Spinal cord (tissue), 9 donors: ENCODE measurements at regions not wholly inside any gene's neighbourhood (a gene's known extent, or its start where the extent isn't known, plus 50 kb on each side); places are given as distances from the start of the nearest gene placed in this dataset.

Experiments used
- DNase-seq, 6 donors: peaks; one replicate each; pipeline versions ENCODE4 v3.0.0 to v3.0.0-alpha.2; 2013 to 2015; ENCODE audit warnings: low spot score in 6 of 6, low read depth in 4 of 6
- H3K27ac ChIP-seq: one replicate; pipeline ENCODE4 v1.5.1; 2013; ENCODE audit warnings: low read depth, low read length, control low read depth
- H3K27me3 ChIP-seq: one replicate; pipeline ENCODE4 v1.6.1; 2013; ENCODE audit warnings: low read length; ENCODE audit not compliant: control insufficient read depth, insufficient read depth
- H3K36me3 ChIP-seq: one replicate; pipeline ENCODE4 v1.6.1; 2013; ENCODE audit warnings: low read length; ENCODE audit not compliant: control insufficient read depth, insufficient read depth
- H3K4me1 ChIP-seq: one replicate; pipeline ENCODE4 v1.6.1; 2013; ENCODE audit warnings: low read length; ENCODE audit not compliant: control insufficient read depth, insufficient read depth
- H3K4me3 ChIP-seq: one replicate; pipeline ENCODE4 v1.5.1; 2013; ENCODE audit warnings: low read depth, low read length, control low read depth
- H3K9me3 ChIP-seq: one replicate; pipeline ENCODE4 v1.6.1; 2013; ENCODE audit warnings: low read length; ENCODE audit not compliant: control insufficient read depth, insufficient read depth
- WGBS: methylation state at CpG from one replicate; pipeline ENCODE4 v1.1.5; 2013; ENCODE audit warnings: missing lambda C conversion rate; ENCODE audit not compliant: insufficient coverage; 5-methylcytosine and 5-hydroxymethylcytosine counted together
- donor health status: healthy.

DNA sequence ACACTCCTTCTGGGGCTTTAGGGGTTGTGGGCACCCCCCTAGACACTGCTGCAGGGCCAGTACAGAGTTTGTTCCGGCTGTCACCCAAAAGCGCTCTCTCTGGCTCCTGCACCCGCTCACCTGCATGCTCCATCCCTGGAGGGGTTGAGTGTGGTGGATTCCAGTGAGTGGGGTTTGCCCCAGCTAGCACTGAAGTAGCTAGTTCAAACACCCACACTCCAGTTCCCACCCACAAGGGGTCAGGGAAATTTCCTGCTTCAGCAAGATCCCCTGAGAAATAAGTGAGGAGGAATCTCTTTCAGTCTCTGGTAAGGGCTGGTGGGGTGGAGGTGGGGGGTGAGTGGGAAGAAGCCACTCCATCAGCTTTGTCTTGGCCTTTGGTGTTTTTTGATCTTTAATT lies 73.6 kb downstream of the TMEM17 start:
- no peak overlapping the region for H3K27ac ChIP-seq

DNA sequence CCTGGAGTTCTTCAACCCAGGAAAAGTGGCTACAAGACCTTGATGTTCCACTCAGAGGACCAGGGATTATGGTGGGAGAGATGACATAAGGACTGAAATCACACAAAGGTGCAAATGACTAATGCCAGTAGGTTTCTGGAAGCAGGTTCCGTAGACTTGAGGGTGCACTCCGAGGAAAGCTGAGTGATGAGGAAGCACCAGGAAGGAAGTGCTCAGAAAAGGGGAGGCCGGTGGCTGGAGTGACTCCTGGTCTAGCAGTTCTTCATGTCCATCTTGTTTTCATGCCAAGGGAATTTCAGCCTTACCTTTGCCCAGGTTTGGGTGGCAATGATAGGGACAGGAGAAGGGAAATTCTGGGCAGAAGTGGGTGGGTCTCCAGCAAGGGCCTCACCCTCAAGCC lies 74.5 kb downstream of the TMEM17 start:
- WGBS: 88% methylated on average over 3 of the region's 3 CpGs
- H3K27ac ChIP-seq: no peak overlapping the region

More for the DNA sequence above, 73.6 kb downstream of the TMEM17 start:
- Histone ChIP-seq H3K9me3 (no peaks in the 10 kb centered on the region), H3K27me3 (no peaks in the 10 kb centered on the region), H3K4me1 (no peaks in the 10 kb centered on the region), H3K36me3 (no peaks in the 10 kb centered on the region), H3K4me3 (no peak overlapping the region)
- WGBS: no CpG with 5 or more reads among the region's 3 CpGs
- no peak for DNase-seq

DNA sequence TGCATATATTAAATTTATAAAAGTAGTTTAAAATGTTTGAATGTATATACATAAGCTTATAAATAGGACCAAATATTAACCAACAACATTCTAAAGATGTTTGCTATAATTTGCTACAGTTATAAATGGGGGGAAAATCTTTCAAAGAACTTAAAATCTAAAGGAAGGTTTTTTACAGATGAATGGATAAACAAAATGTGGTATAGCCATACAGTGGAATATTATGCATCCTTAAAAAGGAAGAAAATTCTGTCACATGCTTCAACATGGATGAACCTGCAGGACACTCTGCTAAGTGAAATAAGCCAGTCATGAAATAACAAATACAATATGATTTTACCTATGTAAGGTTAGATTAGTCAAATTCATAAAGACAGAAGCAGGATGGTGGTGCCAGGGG lies 75.8 kb downstream of the TMEM17 start:
- H3K9me3 ChIP-seq: no peaks in the 10 kb centered on the region
- DNase-seq: no peak
- H3K36me3 ChIP-seq: no peaks in the 10 kb centered on the region
- no peaks in the 10 kb centered on the region for H3K27me3 ChIP-seq
- no peak overlapping the region for H3K27ac ChIP-seq
- H3K4me3 ChIP-seq: no peak overlapping the region
- H3K4me1 ChIP-seq: no peaks in the 10 kb centered on the region

More for the DNA sequence above, 74.5 kb downstream of the TMEM17 start:
- DNase-seq: no peak
- H3K27me3 ChIP-seq: no peaks in the 10 kb centered on the region
- no peaks in the 10 kb centered on the region for H3K9me3 ChIP-seq
- no peaks in the 10 kb centered on the region for H3K36me3 ChIP-seq
- no peak overlapping the region for H3K4me3 ChIP-seq
- no peaks in the 10 kb centered on the region for H3K4me1 ChIP-seq

DNA sequence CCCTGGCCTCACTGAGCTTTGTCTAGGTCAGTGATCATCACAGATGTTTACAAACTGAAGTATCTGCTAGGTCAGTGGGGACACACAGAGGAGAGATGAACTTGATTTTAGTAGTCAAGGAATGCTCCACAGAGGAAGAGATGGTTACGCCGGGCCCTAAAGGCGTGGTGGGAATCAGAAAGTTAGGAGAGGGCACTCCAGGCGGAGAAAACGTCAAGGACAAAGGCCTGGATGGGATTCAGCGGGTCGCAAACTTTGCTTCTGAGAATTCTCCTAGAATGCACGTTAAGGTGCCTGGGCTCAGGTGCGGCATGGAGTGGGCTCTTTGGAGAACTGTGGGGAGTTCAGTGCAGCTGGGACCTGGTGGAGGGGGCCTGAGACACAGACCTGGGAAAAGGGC lies 78.8 kb downstream of the TMEM17 start:
- 94% methylated on average over 9 of the region's 9 CpGs for whole genome bisulfite sequencing
- H3K27me3 ChIP-seq: no peaks in the 10 kb centered on the region
- no peak for DNase-seq
- H3K9me3 ChIP-seq: no peaks in the 10 kb centered on the region
- H3K36me3 ChIP-seq: no peaks in the 10 kb centered on the region
- no peak overlapping the region for H3K27ac ChIP-seq
- peaks cover 4% of the 10 kb centered on the region for H3K4me1 ChIP-seq
- no peak overlapping the region for H3K4me3 ChIP-seq

DNA sequence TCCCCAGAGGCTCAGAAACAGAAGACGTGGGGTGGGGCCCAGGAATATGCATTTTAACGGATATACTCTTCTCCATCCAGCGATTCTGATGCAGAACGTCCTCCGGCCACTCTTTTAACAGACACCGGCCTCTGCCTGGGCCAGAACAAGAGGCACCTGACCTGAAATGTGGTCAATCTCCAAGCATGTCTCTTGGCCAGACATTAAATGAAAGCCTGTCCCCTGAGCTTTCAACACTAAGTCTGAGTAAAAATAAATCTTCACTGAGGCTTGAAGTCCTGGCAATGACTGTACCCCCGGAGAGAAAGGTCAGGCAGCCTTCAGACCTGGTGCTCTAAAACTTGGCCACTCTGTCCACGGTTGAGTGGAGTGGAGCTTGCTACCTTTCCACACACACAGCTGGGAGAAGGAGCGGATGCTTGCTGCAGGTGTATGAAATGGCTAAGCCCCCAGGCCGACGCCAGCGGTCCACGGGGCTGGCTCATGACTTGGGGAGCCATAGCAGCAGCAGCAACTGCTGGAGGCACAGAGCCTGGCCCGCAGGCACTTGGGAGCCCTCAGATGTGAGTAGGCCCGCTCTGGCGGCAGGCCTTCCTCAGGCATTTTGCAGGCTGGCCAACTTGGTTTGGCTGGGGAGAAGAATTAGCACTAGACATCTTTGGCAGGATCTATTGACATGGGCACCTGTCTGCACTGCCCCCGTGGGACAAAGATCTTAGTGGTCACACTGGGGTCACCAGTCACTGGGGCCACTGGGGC lies 79.7 kb downstream of the TMEM17 start:
- Histone ChIP-seq H3K4me1 (peaks cover 4% of the 10 kb centered on the region), H3K4me3 (no peak overlapping the region), H3K27me3 (no peaks in the 10 kb centered on the region), H3K36me3 (no peaks in the 10 kb centered on the region), H3K27ac (no peak overlapping the region), H3K9me3 (no peaks in the 10 kb centered on the region)
- 86% methylated on average over 14 of the region's 17 CpGs for WGBS
- DNase-seq: no peak

DNA sequence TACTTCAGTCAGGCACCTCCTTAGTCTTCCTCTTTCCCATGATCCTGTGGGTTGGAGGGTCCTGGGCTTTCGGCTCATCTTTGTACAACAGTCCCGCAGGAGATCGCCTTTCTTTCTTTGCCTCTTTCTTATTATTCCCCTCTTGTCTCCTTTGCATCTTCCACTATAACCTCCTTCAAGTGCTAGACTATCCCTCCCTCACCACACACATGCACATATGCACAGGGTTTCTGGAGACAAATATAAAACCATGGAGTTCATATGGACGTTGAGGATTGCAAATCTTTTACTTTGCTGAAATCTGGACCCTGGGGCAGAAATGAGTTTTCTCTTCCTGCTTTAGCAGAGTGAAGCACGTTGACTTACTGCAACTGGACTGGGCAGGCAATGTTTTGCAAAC lies 80.3 kb downstream of the TMEM17 start:
- no peak overlapping the region for H3K4me3 ChIP-seq
- H3K9me3 ChIP-seq: no peaks in the 10 kb centered on the region
- H3K36me3 ChIP-seq: no peaks in the 10 kb centered on the region
- 82% methylated on average over 3 of the region's 5 CpGs for WGBS
- H3K27ac ChIP-seq: no peak overlapping the region
- no peak for DNase-seq
- peaks cover 4% of the 10 kb centered on the region for H3K4me1 ChIP-seq
- H3K27me3 ChIP-seq: no peaks in the 10 kb centered on the region

DNA sequence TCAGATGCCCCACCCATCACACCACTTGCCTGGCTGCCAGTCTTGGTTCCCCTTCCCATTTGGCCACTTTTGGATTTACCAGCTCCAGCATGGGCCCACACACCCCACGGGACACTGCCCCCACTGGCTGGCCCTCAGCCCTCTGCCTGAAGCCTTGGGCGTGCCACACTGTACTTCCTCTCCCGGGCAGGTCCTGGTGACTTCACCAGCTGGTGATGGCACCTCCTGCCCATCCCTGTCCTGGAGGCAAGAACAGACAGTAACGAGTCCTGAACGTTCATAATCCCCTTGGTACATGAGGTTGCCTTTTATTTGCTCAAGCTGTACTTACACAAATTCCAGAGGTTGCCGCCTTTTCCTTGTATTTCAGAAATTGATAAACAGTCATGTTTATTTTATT lies 81.1 kb downstream of the TMEM17 start:
- Histone ChIP-seq H3K4me1 (peaks cover 4% of the 10 kb centered on the region), H3K27me3 (no peaks in the 10 kb centered on the region), H3K4me3 (no peak overlapping the region), H3K9me3 (no peaks in the 10 kb centered on the region), H3K27ac (no peak overlapping the region), H3K36me3 (no peaks in the 10 kb centered on the region)
- DNase-seq: no peak
- 88% methylated on average over 5 of the region's 6 CpGs for WGBS

DNA sequence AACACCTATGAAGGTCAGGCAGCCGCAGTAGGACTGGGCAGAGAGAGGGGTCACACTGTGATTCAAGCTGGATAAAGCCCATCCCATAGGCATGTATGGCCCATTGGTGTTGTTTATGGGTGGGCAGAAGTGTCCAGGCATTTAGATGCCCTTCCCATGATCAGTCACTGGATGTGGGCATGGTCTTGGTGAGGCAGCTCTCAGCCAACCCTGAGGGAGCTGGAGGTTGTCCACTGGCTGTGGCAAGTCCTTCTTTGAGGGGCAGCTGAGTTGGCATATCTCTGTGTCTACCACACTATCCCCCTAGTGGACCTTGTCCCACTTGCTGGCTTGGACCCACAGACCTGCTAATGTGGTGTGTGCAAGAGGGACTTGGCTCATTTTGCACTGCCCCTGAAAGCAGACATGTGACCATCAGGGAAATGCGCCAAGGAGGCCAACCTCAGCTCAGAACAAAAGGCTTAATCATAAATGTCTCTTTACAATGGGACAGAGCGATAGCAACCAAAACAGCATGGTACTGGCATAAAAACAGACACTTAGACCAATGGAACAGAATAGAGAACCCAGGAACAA lies 82.0 kb downstream of the TMEM17 start:
- Histone ChIP-seq H3K27ac (no peak overlapping the region), H3K27me3 (no peaks in the 10 kb centered on the region), H3K4me1 (peaks cover 4% of the 10 kb centered on the region), H3K9me3 (peaks cover under 1% of the 10 kb centered on the region), H3K4me3 (no peak overlapping the region), H3K36me3 (no peaks in the 10 kb centered on the region)
- 62% methylated on average over 3 of the region's 3 CpGs for WGBS
- DNase-seq: peak in 1 of 6 donors; percentile 15

DNA sequence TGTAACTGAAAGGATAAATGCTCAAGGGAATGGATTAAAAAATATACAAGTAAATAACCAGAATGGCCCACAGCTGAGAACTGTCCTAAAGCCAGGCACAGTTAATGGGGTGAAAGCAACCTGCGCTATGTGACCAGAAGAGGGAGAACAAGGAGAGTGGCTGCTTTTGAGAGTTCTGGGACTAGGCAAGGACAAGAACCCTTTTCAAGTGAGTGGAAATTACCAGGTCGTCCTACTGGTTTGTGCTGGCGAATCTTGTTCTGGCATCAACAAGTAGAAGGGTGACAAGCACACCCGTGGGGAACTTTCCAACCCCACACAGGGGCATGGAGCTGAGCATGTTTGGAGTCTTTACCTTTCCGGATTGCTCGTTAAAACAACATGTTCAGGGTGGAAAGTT lies 82.8 kb downstream of the TMEM17 start:
- no peak for DNase-seq
- Histone ChIP-seq H3K36me3 (no peaks in the 10 kb centered on the region), H3K27ac (no peak overlapping the region), H3K9me3 (peaks cover 1% of the 10 kb centered on the region), H3K4me3 (no peak overlapping the region), H3K4me1 (peaks cover 4% of the 10 kb centered on the region), H3K27me3 (no peaks in the 10 kb centered on the region)
- 84% methylated on average over 5 of the region's 6 CpGs for WGBS

DNA sequence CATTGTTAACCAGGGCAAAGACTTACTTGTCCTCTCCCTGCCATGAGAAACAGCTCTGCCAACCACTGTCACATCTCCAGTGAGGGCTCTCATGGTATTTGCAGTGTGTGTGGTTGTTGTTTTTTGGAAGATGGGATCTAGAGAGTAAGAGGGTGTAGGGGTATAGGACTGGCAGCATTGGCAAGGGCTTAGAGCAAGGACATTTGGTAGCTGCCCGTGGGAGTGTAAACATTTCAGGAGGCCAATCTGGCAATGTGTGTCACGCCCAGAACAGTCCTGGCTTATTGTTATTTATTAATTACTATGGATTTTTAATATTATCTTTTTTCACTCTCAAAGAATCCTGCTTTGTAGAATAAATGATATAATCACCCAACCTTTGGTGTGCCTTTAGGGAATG lies 90.5 kb downstream of the TMEM17 start:
- no peaks in the 10 kb centered on the region for H3K27me3 ChIP-seq
- H3K4me1 ChIP-seq: peaks cover 10% of the 10 kb centered on the region
- DNase-seq: no peak
- H3K36me3 ChIP-seq: no peaks in the 10 kb centered on the region
- peaks cover 1% of the 10 kb centered on the region for H3K9me3 ChIP-seq
- H3K27ac ChIP-seq: no peak overlapping the region
- no peak overlapping the region for H3K4me3 ChIP-seq
- no CpG with 5 or more reads among the region's 2 CpGs for WGBS
